IMR-90 (cell line): ENCODE measurements at regions not wholly inside any gene's neighbourhood (a gene's known extent, or its start where the extent isn't known, plus 50 kb on each side); places are given as distances from the start of the nearest gene placed in this dataset.

Experiments
- ATAC-seq: fragments of 200-7000 bp; cut with Tn5 transposase; 2 replicates; pipeline ENCODE4 v1.9.1; 2020; ENCODE audit warnings: low read depth, mild to moderate bottlenecking, moderate library complexity
- BruUV-seq: library from RNA; stranded (reverse); fragments of 400-500 nt; replicated peaks from 2 replicates; lab custom pipeline; 2021; lab: Mats Ljungman, UMichigan
- CTCF ChIA-PET: fragments of 300-600 bp; formaldehyde crosslinking; extraction: SDS; loops from one replicate; lab custom pipeline; 2021; ENCODE audit warnings: antibody characterized with exemption; lab: Yijun Ruan, JAX
- POLR2A ChIA-PET: fragments of 300-600 bp; sonication (Branson Sonifier 250); formaldehyde crosslinking; loops from one replicate; lab custom pipeline; 2022; ENCODE audit warnings: antibody characterized with exemption; ENCODE audit not compliant: unreplicated experiment; lab: Charles Lee
- DNase-seq: peaks from one replicate; pipeline ENCODE4 v3.0.0; 2013
- H2AFZ ChIP-seq: replicated peaks from 2 replicates; pipeline ENCODE3; 2013; ENCODE audit warnings: low read length, mild to moderate bottlenecking; ENCODE audit not compliant: poor library complexity
- H2AK5ac ChIP-seq: 2 replicates; pipeline ENCODE4 v1.6.1; 2013; ENCODE audit warnings: low read depth, low read length, inconsistent platforms
- H2AK9ac ChIP-seq: replicated peaks from 2 replicates; pipeline ENCODE3; 2013; ENCODE audit warnings: mild to moderate bottlenecking, low read depth, low read length, moderate library complexity; ENCODE audit not compliant: poor library complexity
- H2BK120ac ChIP-seq: 2 replicates; pipeline ENCODE4 v1.6.1; 2013; ENCODE audit warnings: low read depth, low read length, inconsistent platforms
- H2BK15ac ChIP-seq: 3 replicates; pipeline ENCODE4 v1.6.1; 2013; ENCODE audit warnings: low read depth, low read length, inconsistent platforms
- H2BK20ac ChIP-seq: 2 replicates; pipeline ENCODE4 v1.6.1; 2013; ENCODE audit warnings: low read depth, mild to moderate bottlenecking, inconsistent platforms, low read length, moderate library complexity
- H2BK5ac ChIP-seq: 2 replicates; pipeline ENCODE4 v1.6.1; 2013; ENCODE audit warnings: mild to moderate bottlenecking, low read depth, low read length, inconsistent platforms; ENCODE audit not compliant: poor library complexity, severe bottlenecking
- H3K14ac ChIP-seq: replicated peaks from 2 replicates; pipeline ENCODE4 v1.6.1; 2013; ENCODE audit warnings: low read depth, low read length, inconsistent platforms
- H3K18ac ChIP-seq: 2 replicates; pipeline ENCODE4 v1.6.1; 2013; ENCODE audit warnings: low read depth, low read length, control low read depth
- H3K23ac ChIP-seq: 2 replicates; pipeline ENCODE4 v1.6.1; 2013; ENCODE audit warnings: low read depth, low read length, inconsistent platforms
- H3K27ac ChIP-seq: 2 replicates; pipeline ENCODE4 v1.5.1; 2013; ENCODE audit warnings: mild to moderate bottlenecking, control low read depth, low read length; ENCODE audit not compliant: insufficient read depth
- H3K27me3 ChIP-seq: 2 replicates; pipeline ENCODE4 v1.6.1; 2013; ENCODE audit warnings: low read length; ENCODE audit not compliant: control insufficient read depth, insufficient read depth
- H3K36me3 ChIP-seq: 2 replicates; pipeline ENCODE4 v1.6.1; 2013; ENCODE audit warnings: low read length, mixed read lengths; ENCODE audit not compliant: control insufficient read depth, insufficient read depth
- H3K4ac ChIP-seq: 2 replicates; pipeline ENCODE4 v1.6.1; 2013; ENCODE audit warnings: low read depth, low read length, inconsistent platforms
- H3K4me1 ChIP-seq: 2 replicates; pipeline ENCODE4 v1.6.1; 2013; ENCODE audit warnings: low read length, mixed read lengths; ENCODE audit not compliant: control insufficient read depth, insufficient read depth
- H3K4me2 ChIP-seq: 2 replicates; pipeline ENCODE4 v1.6.1; 2013; ENCODE audit warnings: low read depth, mild to moderate bottlenecking, control low read depth, low read length, moderate library complexity
- H3K4me3 ChIP-seq: 2 replicates; pipeline ENCODE4 v1.5.1; 2013; ENCODE audit warnings: low read depth, mild to moderate bottlenecking, control low read depth, low read length, moderate library complexity; ENCODE audit not compliant: insufficient read depth
- H3K56ac ChIP-seq: 2 replicates; pipeline ENCODE4 v1.6.1; 2013; ENCODE audit warnings: low read length, inconsistent platforms; ENCODE audit not compliant: insufficient read depth; ENCODE audit errors: extremely low read depth
- H3K79me1 ChIP-seq, 2 experiments: 2 replicates each; pipeline ENCODE4 v1.6.1; 2013; ENCODE audit warnings: low read length in 2 of 2, inconsistent platforms in 1 of 2, low read depth in 1 of 2
- H3K9ac ChIP-seq: 2 replicates; pipeline ENCODE4 v1.6.1; 2013; ENCODE audit warnings: low read depth, low read length, control low read depth
- H3K9me1 ChIP-seq: 2 replicates; pipeline ENCODE4 v1.6.1; 2013; ENCODE audit warnings: low read length, inconsistent platforms; ENCODE audit not compliant: insufficient read depth
- H3K9me3 ChIP-seq: 2 replicates; pipeline ENCODE4 v1.6.1; 2013; ENCODE audit warnings: low read length; ENCODE audit not compliant: control insufficient read depth, insufficient read depth
- H4K20me1 ChIP-seq: 2 replicates; pipeline ENCODE4 v1.6.1; 2013; ENCODE audit warnings: low read length, inconsistent platforms; ENCODE audit not compliant: insufficient read depth
- H4K5ac ChIP-seq: 2 replicates; pipeline ENCODE4 v1.6.1; 2013; ENCODE audit warnings: mild to moderate bottlenecking, low read depth, low read length, control low read depth
- H4K8ac ChIP-seq, 2 experiments: 2 replicates each; pipeline ENCODE4 v1.6.1; 2013; ENCODE audit warnings: low read depth in 2 of 2, low read length in 2 of 2, control low read depth in 1 of 2, inconsistent platforms in 1 of 2
- H4K91ac ChIP-seq: 2 replicates; pipeline ENCODE4 v1.6.1; 2013; ENCODE audit warnings: low read depth, low read length, inconsistent platforms; ENCODE audit not compliant: insufficient read depth
- FOS ChIP-seq: fragments of 150-350 bp; IDR thresholded peaks from 2 replicates; pipeline ENCODE4 v1.6.1; 2016; ENCODE audit warnings: low read depth, low read length
- MAFK ChIP-seq: IDR thresholded peaks from 2 replicates; pipeline ENCODE4 v1.6.1; 2012; ENCODE audit warnings: low read depth, low read length, improper control_type of control experiment
- WGBS, 2 experiments: methylation state at CpG; one replicate each; pipeline versions ENCODE4 v1.1.5 to v1.1.7; 2013; ENCODE audit warnings: missing lambda C conversion rate in 2 of 2; ENCODE audit not compliant: insufficient read length in 1 of 2; ENCODE audit errors: extremely low coverage in 2 of 2; 5-methylcytosine and 5-hydroxymethylcytosine counted together
- dilution Hi-C: fragments of 300-500 bp; cut with HindIII; formaldehyde crosslinking; loops from one replicate; pipeline ENCODE4 v1.14.3; 2018; ENCODE audit warnings: low sequenced_read_pairs; ENCODE audit not compliant: unreplicated experiment
- in situ Hi-C: fragments of 300-500 bp; cut with MboI; formaldehyde crosslinking; loops from 3 replicates; pipeline ENCODE4 v1.14.3; 2019; ENCODE audit warnings: low sequenced_read_pairs, inconsistent platforms, mixed read lengths
- intact Hi-C: fragments of 100-400 bp; cut with micrococcal nuclease; formaldehyde crosslinking; loops from 2 replicates; pipeline ENCODE4 v1.10.0; 2022
- TF ChIP-seq, protein P1 (sequence below): fragments of 150-350 bp; IDR thresholded peaks from 2 replicates; pipeline ENCODE4 v1.6.1; 2017; ENCODE audit warnings: mild to moderate bottlenecking, antibody characterized with exemption, low read length, low read depth

DNA sequence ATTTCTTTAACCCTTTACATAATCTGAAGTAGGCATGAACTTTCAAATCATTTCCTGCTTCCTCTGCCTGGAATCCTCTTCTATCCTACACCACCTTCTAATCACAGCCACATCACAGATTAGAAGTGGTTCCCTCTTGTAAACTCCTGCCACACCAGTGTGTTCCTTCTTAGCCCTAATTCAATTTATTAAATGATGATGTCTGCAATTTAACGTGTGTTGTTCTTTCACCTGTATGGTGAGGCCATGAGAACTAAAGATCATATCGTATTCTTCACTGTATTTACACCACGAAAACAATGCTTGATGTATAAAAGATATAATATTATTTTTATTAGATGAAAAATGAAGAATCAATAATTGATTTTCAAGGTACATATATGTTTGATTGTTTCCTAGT, 494.3 kb downstream of the EPHA4 start:
- Histone ChIP-seq H3K79me1 (no peaks in the 10 kb centered on the region), H3K9me1 (peaks cover 6% of the 10 kb centered on the region; the same call in 1 of the 2 replicates), H3K27me3 (no peaks in the 10 kb centered on the region), H3K4me3 (no peak overlapping the region), H3K27ac (no peak overlapping the region), H3K14ac (no peak overlapping the region), H3K9me3 (no peaks in the 10 kb centered on the region), H2AK9ac (no peak overlapping the region), H2BK20ac (no peak overlapping the region; the same call in none of the 2 replicates), H3K18ac (no peak overlapping the region), H2BK5ac (no peak overlapping the region), H2AK5ac (no peak overlapping the region), H3K4me1 (peaks cover 6% of the 10 kb centered on the region; the same call in 1 of the 2 replicates), H3K4me2 (no peak overlapping the region), H2BK15ac (no peak overlapping the region), H2AFZ (no peak overlapping the region), H3K23ac (no peak overlapping the region), H4K20me1 (no peaks in the 10 kb centered on the region), H3K36me3 (no peaks in the 10 kb centered on the region), H3K9ac (no peak overlapping the region), H2BK120ac (no peak overlapping the region; the same call in 1 of the 2 replicates), H4K5ac (no peak overlapping the region), H3K56ac (no peak overlapping the region), H4K8ac (no peak overlapping the region), H3K4ac (no peak overlapping the region), H4K91ac (no peak overlapping the region)
- no CpG with 5 or more reads among the region's 3 CpGs for WGBS, 2 experiments
- no peak for DNase-seq
- TF ChIP-seq FOS, result no peak
- TF ChIP-seq MAFK, result peak; percentile 53; the same call in 1 of the 2 replicates
- TF ChIP-seq, protein P1, sequence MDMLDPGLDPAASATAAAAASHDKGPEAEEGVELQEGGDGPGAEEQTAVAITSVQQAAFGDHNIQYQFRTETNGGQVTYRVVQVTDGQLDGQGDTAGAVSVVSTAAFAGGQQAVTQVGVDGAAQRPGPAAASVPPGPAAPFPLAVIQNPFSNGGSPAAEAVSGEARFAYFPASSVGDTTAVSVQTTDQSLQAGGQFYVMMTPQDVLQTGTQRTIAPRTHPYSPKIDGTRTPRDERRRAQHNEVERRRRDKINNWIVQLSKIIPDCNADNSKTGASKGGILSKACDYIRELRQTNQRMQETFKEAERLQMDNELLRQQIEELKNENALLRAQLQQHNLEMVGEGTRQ, result no peak
- intact Hi-C loops (loop anchor here (10.0 kb wide), 2 partner anchors 393 to 497 kb away; partner anchors contain the start of gene EPHA4), in situ Hi-C loops (no loop called here), dilution Hi-C loops (no loop called here)
- no TSS peak for BruUV-seq
- ChIA-PET POLR2A (no interaction called here), CTCF (no interaction called here)
- ATAC-seq, result no peak
